Body of pancreas (tissue), 4 donors: ENCODE measurements at regions not wholly inside any gene's neighbourhood (a gene's known extent, or its start where the extent isn't known, plus 50 kb on each side); places are given as distances from the start of the nearest gene placed in this dataset.

Experiments
- ATAC-seq: fragments of 150-250 bp; one replicate; pipeline ENCODE4 v1.9.1; 2016
- DNase-seq, 4 donors: peaks; one replicate each; pipeline ENCODE4 v3.0.0-alpha.2; 2019
- H3K27ac ChIP-seq, 4 donors: fragments of 200-600 bp; sonication (generic); 1 replicate in 3 of 4; 2 replicates in 1 of 4; pipeline versions ENCODE4 v1.5.1 to v1.6.1; 2016 to 2019; ENCODE audit warnings: mild to moderate bottlenecking in 1 of 4, mixed read lengths in 1 of 4, moderate library complexity in 1 of 4
- H3K27me3 ChIP-seq, 2 donors: fragments of 200-600 bp; sonication (generic); one replicate each; pipeline ENCODE4 v1.6.0; 2016; ENCODE audit warnings: mild to moderate bottlenecking in 1 of 2
- H3K36me3 ChIP-seq, 2 donors: fragments of 200-600 bp; sonication (generic); replicated peaks in 1 of 2; 2 replicates each; pipeline ENCODE4 v1.5.1; 2016; ENCODE audit warnings: low read depth in 2 of 2; ENCODE audit not compliant: insufficient read depth in 1 of 2
- H3K4me1 ChIP-seq: fragments of 200-600 bp; sonication (generic); one replicate; pipeline ENCODE4 v1.6.0; 2016
- H3K4me3 ChIP-seq, 2 donors: fragments of 200-600 bp; sonication (generic); 1 replicate in 1 of 2; 2 replicates in 1 of 2; pipeline ENCODE4 v1.5.1; 2016 to 2019
- H3K9me3 ChIP-seq, 3 donors: fragments of 200-600 bp; sonication (generic); 1 replicate in 2 of 3; 2 replicates in 1 of 3; pipeline ENCODE4 v1.5.1; 2016
- POLR2A ChIP-seq, 3 donors: fragments of 450-650 bp; IDR thresholded peaks; one replicate each; pipeline ENCODE4 v1.6.1; 2016; ENCODE audit warnings: antibody characterized with exemption in 3 of 3, mild to moderate bottlenecking in 2 of 3
- WGBS, 2 donors: methylation state at CpG; one replicate each; pipeline ENCODE4 v1.1.5; 2017; 5-methylcytosine and 5-hydroxymethylcytosine counted together
- intact Hi-C: fragments of 100-400 bp; cut with DNase I; formaldehyde crosslinking; loops from one replicate; pipeline ENCODE4 v1.15.1; 2023
- TF ChIP-seq, protein P1 (sequence below), 7 experiments: fragments of 450-650 bp in 4 of 7; fragments of 200-600 bp in 3 of 7; sonication (generic) in 3 of 7; IDR thresholded peaks; one replicate each; pipeline ENCODE4 v1.5.1; 2016 to 2019; ENCODE audit warnings: antibody characterized with exemption in 7 of 7

DNA sequence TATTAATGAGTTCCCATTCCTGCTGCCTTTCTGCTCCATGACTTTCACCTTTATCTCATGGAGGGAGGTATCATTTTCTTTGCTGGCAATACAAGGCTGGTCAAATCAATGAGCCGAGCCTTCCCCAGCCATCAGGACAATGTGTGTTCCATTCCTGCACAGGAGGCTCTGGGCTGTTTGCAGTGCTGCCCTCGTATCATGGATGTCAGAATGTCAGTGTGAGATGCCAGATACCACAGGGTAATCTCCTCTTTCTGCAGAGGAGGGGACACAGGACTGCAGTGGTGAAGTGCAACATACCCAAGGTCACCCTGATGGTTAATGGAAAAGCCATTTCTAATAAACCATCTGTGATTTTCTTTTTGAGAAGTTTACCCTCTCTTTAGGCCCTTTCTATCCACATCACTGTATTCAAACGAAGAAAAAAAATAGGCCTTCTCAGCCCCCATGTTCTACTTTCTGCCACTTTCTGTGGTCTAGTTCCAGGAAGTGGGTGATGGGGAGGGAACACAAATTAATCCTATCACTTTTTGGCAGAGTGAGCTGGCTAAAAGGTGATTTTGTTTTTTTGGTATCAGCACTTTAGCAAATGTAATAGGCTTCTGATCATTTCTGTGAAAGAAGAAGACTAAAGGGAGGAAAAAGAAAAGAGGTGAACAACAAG lies 490.2 kb upstream of the BOD1L1 start:
- H3K36me3 ChIP-seq, result no peaks in the 10 kb centered on the region
- TF ChIP-seq POLR2A (IDR thresholded peaks at IDR 0.05), result no peak
- ATAC-seq (no peak), DNase-seq (no peak)
- no peak overlapping the region for H3K4me3 ChIP-seq
- H3K4me1 ChIP-seq, result no peaks in the 10 kb centered on the region
- H3K27ac ChIP-seq, result no peak overlapping the region
- H3K27me3 ChIP-seq, result no peaks in the 10 kb centered on the region
- no peaks in the 10 kb centered on the region for H3K9me3 ChIP-seq
- 70% methylated on average over 3 of the region's 3 CpGs for WGBS, 2 donors
- intact Hi-C loops, result no loop called here

DNA sequence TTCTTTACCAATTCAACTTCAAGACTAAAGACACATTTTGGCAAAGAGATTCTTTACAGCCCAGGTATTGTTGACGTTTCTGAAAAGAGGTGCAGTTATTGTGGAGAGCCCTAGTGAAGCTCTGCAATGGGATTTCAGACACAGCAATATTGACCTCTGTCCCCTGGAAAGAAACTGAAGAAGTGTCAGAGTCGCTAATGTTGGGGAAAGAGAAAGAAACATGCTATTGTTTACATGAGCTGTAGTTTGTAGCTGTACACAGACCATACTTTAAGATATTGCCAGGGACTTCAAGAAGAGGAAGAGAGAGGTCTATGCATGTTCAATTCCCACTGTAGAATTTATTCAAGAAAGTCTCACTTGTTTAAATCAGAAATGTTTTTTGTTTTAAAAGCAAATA lies 497.3 kb upstream of the BOD1L1 start:
- no peak overlapping the region for H3K27ac ChIP-seq
- intact Hi-C loops, result no loop called here
- no peaks in the 10 kb centered on the region for H3K36me3 ChIP-seq
- H3K27me3 ChIP-seq, result no peaks in the 10 kb centered on the region
- no peak for TF ChIP-seq POLR2A (IDR thresholded peaks at IDR 0.05)
- TF ChIP-seq, protein P1, sequence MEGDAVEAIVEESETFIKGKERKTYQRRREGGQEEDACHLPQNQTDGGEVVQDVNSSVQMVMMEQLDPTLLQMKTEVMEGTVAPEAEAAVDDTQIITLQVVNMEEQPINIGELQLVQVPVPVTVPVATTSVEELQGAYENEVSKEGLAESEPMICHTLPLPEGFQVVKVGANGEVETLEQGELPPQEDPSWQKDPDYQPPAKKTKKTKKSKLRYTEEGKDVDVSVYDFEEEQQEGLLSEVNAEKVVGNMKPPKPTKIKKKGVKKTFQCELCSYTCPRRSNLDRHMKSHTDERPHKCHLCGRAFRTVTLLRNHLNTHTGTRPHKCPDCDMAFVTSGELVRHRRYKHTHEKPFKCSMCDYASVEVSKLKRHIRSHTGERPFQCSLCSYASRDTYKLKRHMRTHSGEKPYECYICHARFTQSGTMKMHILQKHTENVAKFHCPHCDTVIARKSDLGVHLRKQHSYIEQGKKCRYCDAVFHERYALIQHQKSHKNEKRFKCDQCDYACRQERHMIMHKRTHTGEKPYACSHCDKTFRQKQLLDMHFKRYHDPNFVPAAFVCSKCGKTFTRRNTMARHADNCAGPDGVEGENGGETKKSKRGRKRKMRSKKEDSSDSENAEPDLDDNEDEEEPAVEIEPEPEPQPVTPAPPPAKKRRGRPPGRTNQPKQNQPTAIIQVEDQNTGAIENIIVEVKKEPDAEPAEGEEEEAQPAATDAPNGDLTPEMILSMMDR (IDR thresholded peaks at IDR 0.05), result no peak
- DNase-seq (no peak), ATAC-seq (no peak)
- no peaks in the 10 kb centered on the region for H3K9me3 ChIP-seq
- H3K4me1 ChIP-seq, result no peaks in the 10 kb centered on the region
- no peak overlapping the region for H3K4me3 ChIP-seq
- 32 to 37% methylated on average over 2 of the region's 2 CpGs for WGBS, 2 donors

DNA sequence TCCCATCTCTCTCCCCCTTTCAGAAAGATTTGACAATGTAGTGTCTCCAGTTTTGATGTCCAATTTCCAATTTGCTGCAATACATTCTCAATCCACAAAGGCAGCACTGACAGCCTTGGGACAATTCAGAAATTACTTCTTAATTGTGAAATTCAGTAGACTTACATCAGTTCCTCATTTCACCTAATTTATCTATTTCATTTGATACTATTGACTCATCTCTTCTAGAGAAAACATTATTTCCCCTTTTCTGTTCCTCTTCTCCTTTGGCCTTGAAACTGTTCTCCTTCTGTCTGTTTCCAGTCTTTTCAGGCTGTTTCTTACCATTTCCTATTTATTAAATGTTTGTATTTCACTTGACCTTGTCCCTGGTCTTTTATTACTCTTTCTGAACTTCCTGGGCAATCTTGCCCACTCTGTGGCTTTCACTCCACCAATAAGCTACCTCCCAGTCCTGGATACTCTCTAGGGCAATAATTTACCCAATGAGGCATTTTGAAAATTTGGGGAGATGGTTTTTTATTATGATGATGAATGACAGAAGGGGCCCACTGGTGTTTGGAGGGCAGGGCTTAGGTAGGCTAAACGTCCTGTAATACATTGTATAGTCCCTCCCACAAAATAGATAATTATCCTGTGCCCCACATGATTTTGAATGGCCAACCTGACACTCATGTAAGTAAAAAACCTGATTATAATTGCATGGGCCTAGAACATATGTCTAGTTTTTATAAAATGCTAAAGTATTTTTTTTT lies 498.0 kb upstream of the BOD1L1 start:
- Histone ChIP-seq H3K27ac (no peak overlapping the region), H3K4me3 (no peak overlapping the region), H3K9me3 (no peaks in the 10 kb centered on the region), H3K4me1 (no peaks in the 10 kb centered on the region), H3K36me3 (no peaks in the 10 kb centered on the region), H3K27me3 (no peaks in the 10 kb centered on the region)
- intact Hi-C loops, result no loop called here
- 35 to 42% methylated on average over 1 of the region's 1 CpG for WGBS, 2 donors
- no peak for DNase-seq
- no peak for ATAC-seq
- no peak for TF ChIP-seq POLR2A (IDR thresholded peaks at IDR 0.05)
- TF ChIP-seq, protein P1 (IDR thresholded peaks at IDR 0.05), result no peak

DNA sequence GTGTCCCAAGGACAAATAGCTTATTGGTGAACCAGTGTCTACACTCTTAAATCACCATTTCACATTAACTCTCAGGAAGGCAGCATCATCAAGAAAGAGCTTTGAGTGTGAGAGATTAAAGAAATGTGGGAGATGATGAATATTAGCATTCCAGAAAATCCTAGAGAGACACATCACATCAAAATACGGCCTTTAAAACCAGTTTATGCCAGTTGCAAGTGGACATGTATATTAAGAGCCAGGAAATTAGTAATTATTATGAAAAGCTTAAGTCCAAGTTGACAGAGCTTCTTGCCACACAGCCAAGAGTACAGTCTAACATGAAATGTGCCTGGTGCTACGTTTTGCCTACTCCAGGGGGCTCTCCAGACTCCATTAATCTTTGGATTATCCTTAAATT lies 503.0 kb upstream of the BOD1L1 start:
- no peak for ATAC-seq
- H3K36me3 ChIP-seq, result no peaks in the 10 kb centered on the region
- WGBS, 2 donors, result 37 to 51% methylated on average over 2 of the region's 2 CpGs
- H3K27me3 ChIP-seq, result no peaks in the 10 kb centered on the region
- no peaks in the 10 kb centered on the region for H3K4me1 ChIP-seq
- no peak overlapping the region for H3K4me3 ChIP-seq
- no peak overlapping the region for H3K27ac ChIP-seq
- intact Hi-C loops, result no loop called here
- no peaks in the 10 kb centered on the region for H3K9me3 ChIP-seq
- no peak for TF ChIP-seq POLR2A (IDR thresholded peaks at IDR 0.05)
- TF ChIP-seq, protein P1 (IDR thresholded peaks at IDR 0.05), result no peak
- no peak for DNase-seq

DNA sequence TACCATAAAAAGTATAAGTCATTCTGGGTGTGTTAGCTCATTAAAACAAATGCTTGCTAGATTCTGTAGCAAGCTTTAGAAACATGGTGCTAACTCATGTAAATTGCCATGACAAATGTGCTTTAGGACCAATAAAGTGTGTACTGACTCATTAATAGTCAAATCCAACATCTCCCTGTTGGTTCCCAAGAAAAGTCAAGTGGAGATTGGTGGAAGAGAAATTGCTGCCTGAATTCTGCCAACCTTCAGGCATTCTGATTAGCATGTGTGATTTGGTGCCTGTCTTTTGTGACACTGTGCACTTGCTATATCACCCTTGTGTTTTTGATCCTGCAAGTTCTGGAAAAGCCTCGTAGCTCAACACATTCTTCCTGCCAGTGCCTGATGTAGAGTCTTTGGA lies 503.8 kb upstream of the BOD1L1 start:
- WGBS, 2 donors, result 76 to 81% methylated on average over 1 of the region's 1 CpG
- no peak for DNase-seq
- TF ChIP-seq, protein P1 (IDR thresholded peaks at IDR 0.05), result no peak
- no peak for TF ChIP-seq POLR2A (IDR thresholded peaks at IDR 0.05)
- no peaks in the 10 kb centered on the region for H3K9me3 ChIP-seq
- intact Hi-C loops, result no loop called here
- no peak overlapping the region for H3K27ac ChIP-seq
- H3K27me3 ChIP-seq, result no peaks in the 10 kb centered on the region
- no peaks in the 10 kb centered on the region for H3K36me3 ChIP-seq
- no peaks in the 10 kb centered on the region for H3K4me1 ChIP-seq
- no peak overlapping the region for H3K4me3 ChIP-seq
- ATAC-seq, result no peak
